ENCODE measurements at regions not wholly inside any gene's neighbourhood (a gene's known extent, or its start where the extent isn't known, plus 50 kb on each side); places are given as distances from the start of the nearest gene placed in this dataset.

DNA sequence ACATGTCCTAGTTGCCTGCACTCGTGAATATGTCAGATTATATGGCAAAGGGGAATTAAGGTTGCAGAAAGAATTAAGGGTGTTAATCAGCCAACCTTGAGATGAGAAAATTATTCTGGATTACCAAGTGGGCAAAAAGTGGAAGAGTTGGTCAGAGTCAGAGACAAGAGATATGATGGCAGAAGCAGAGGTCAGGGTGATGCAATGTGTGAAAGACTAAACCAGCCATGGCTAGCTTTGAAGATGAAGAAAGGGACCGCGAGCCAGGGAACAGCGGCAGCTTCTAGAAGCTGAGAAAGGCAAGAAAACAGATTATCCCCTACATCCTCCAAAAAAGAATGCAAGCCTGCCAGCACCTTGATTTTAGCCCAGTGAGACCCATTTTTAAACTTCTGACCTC is 385.6 kb downstream of the HNRNPD start:
- Histone ChIP-seq H3K79me2 (ENCODE audit: control insufficient read depth, insufficient read depth, low read length) (no peaks in the 10 kb centered on the region), H3K9me3 (ENCODE audit: control insufficient read depth, insufficient read depth, low read depth, low read length) (no peaks in the 10 kb centered on the region), H3K27ac (ENCODE audit: insufficient read depth, low read length) (no peak overlapping the region), H4K20me1 (ENCODE audit: control insufficient read depth, extremely low read depth, insufficient read depth, low read length) (no peaks in the 10 kb centered on the region), H3K4me2 (ENCODE audit: extremely low read depth, insufficient read depth, low read length) (no peak overlapping the region), H3K36me3 (ENCODE audit: control insufficient read depth, insufficient read depth, low read length) (no peaks in the 10 kb centered on the region), H3K4me1 (ENCODE audit: control insufficient read depth, extremely low read depth, insufficient read depth, low read length) (no peaks in the 10 kb centered on the region), H3K9ac (ENCODE audit: insufficient read depth, low read length) (no peak overlapping the region), H2AFZ (ENCODE audit: low read length) (no peak overlapping the region), H3K27me3 (ENCODE audit: control insufficient read depth, insufficient read depth, low read length) (no peaks in the 10 kb centered on the region), H3K4me3 (replicated peaks in 1 of 4; ENCODE audit: control extremely low read depth in 1 of 4, insufficient read depth in 1 of 4, low read depth in 3 of 4, low read length in 4 of 4) (no peak overlapping the region)
- no peak for DNase-seq (ENCODE audit: low read depth in 2 of 2)
- no peak for TF ChIP-seq CTCF (conservative IDR thresholded peaks at IDR 0.05 in 1 of 2, IDR thresholded peaks at IDR 0.05 in 1 of 2; ENCODE audit: low read depth in 1 of 2, low read length in 2 of 2)
- no peak for TF ChIP-seq EZH2 (IDR thresholded peaks at IDR 0.05; ENCODE audit: low read length, missing control alignments)

GRCh38 chr4:81984746-81985145 is 389.0 kb downstream of the HNRNPD start:
- Histone ChIP-seq H2AFZ (ENCODE audit: low read length) (no peak overlapping the region), H3K4me3 (replicated peaks in 1 of 4; ENCODE audit: control extremely low read depth in 1 of 4, insufficient read depth in 1 of 4, low read depth in 3 of 4, low read length in 4 of 4) (no peak overlapping the region), H3K9me3 (ENCODE audit: control insufficient read depth, insufficient read depth, low read depth, low read length) (no peaks in the 10 kb centered on the region), H4K20me1 (ENCODE audit: control insufficient read depth, extremely low read depth, insufficient read depth, low read length) (no peaks in the 10 kb centered on the region), H3K79me2 (ENCODE audit: control insufficient read depth, insufficient read depth, low read length) (no peaks in the 10 kb centered on the region), H3K9ac (ENCODE audit: insufficient read depth, low read length) (no peak overlapping the region), H3K36me3 (ENCODE audit: control insufficient read depth, insufficient read depth, low read length) (no peaks in the 10 kb centered on the region), H3K27ac (ENCODE audit: insufficient read depth, low read length) (no peak overlapping the region), H3K4me2 (ENCODE audit: extremely low read depth, insufficient read depth, low read length) (no peak overlapping the region), H3K27me3 (ENCODE audit: control insufficient read depth, insufficient read depth, low read length) (no peaks in the 10 kb centered on the region), H3K4me1 (ENCODE audit: control insufficient read depth, extremely low read depth, insufficient read depth, low read length) (no peaks in the 10 kb centered on the region)
- no peak for DNase-seq (ENCODE audit: low read depth in 2 of 2)
- no peak for TF ChIP-seq CTCF (conservative IDR thresholded peaks at IDR 0.05 in 1 of 2, IDR thresholded peaks at IDR 0.05 in 1 of 2; ENCODE audit: low read depth in 1 of 2, low read length in 2 of 2)
- TF ChIP-seq EZH2 (IDR thresholded peaks at IDR 0.05; ENCODE audit: low read length, missing control alignments), result no peak

GRCh38 chr4:81982846-81983540 is 390.8 kb downstream of the HNRNPD start:
- Histone ChIP-seq H2AFZ (ENCODE audit: low read length) (no peak overlapping the region), H3K27ac (ENCODE audit: insufficient read depth, low read length) (no peak overlapping the region), H3K79me2 (ENCODE audit: control insufficient read depth, insufficient read depth, low read length) (no peaks in the 10 kb centered on the region), H3K4me3 (replicated peaks in 1 of 4; ENCODE audit: control extremely low read depth in 1 of 4, insufficient read depth in 1 of 4, low read depth in 3 of 4, low read length in 4 of 4) (no peak overlapping the region), H3K27me3 (ENCODE audit: control insufficient read depth, insufficient read depth, low read length) (no peaks in the 10 kb centered on the region), H3K9ac (ENCODE audit: insufficient read depth, low read length) (no peak overlapping the region), H3K36me3 (ENCODE audit: control insufficient read depth, insufficient read depth, low read length) (no peaks in the 10 kb centered on the region), H3K9me3 (ENCODE audit: control insufficient read depth, insufficient read depth, low read depth, low read length) (no peaks in the 10 kb centered on the region), H3K4me1 (ENCODE audit: control insufficient read depth, extremely low read depth, insufficient read depth, low read length) (no peaks in the 10 kb centered on the region), H3K4me2 (ENCODE audit: extremely low read depth, insufficient read depth, low read length) (no peak overlapping the region), H4K20me1 (ENCODE audit: control insufficient read depth, extremely low read depth, insufficient read depth, low read length) (no peaks in the 10 kb centered on the region)
- TF ChIP-seq EZH2 (IDR thresholded peaks at IDR 0.05; ENCODE audit: low read length, missing control alignments), result no peak
- TF ChIP-seq CTCF (conservative IDR thresholded peaks at IDR 0.05 in 1 of 2, IDR thresholded peaks at IDR 0.05 in 1 of 2; ENCODE audit: low read depth in 1 of 2, low read length in 2 of 2), result no peak
- DNase-seq (ENCODE audit: low read depth in 2 of 2), result no peak
